Mesendoderm (in vitro differentiated cells): ENCODE measurements at regions not wholly inside any gene's neighbourhood (a gene's known extent, or its start where the extent isn't known, plus 50 kb on each side); places are given as distances from the start of the nearest gene placed in this dataset.

Experiments used
- DNase-seq: peaks from one replicate; pipeline ENCODE4 v3.0.0; 2013
- H2AK5ac ChIP-seq: 2 replicates; pipeline ENCODE4 v1.6.1; 2013; ENCODE audit warnings: low read length, inconsistent platforms
- H2BK120ac ChIP-seq: 2 replicates; pipeline ENCODE4 v1.6.1; 2013; ENCODE audit warnings: low read depth, mild to moderate bottlenecking, low read length, moderate library complexity, mixed read lengths
- H2BK15ac ChIP-seq: replicated peaks from 2 replicates; pipeline ENCODE4 v1.6.1; 2013; ENCODE audit warnings: low read depth, mild to moderate bottlenecking, moderate library complexity
- H2BK5ac ChIP-seq: 2 replicates; pipeline ENCODE4 v1.6.1; 2013; ENCODE audit warnings: low read length, inconsistent platforms
- H3K18ac ChIP-seq: 2 replicates; pipeline ENCODE4 v1.6.1; 2013; ENCODE audit warnings: mild to moderate bottlenecking, low read length, mixed read lengths
- H3K23ac ChIP-seq: one replicate; pipeline ENCODE4 v1.6.1; 2013; ENCODE audit warnings: low read length
- H3K27ac ChIP-seq: 2 replicates; pipeline ENCODE4 v1.5.1; 2013; ENCODE audit warnings: low read depth, mild to moderate bottlenecking, inconsistent platforms, low read length, moderate library complexity
- H3K27me3 ChIP-seq: 2 replicates; pipeline ENCODE4 v1.6.1; 2013; ENCODE audit warnings: low read length, control low read depth, mild to moderate bottlenecking, inconsistent platforms; ENCODE audit not compliant: insufficient read depth, poor library complexity
- H3K36me3 ChIP-seq: 2 replicates; pipeline ENCODE4 v1.6.1; 2013; ENCODE audit warnings: low read length, inconsistent platforms; ENCODE audit not compliant: control insufficient read depth, insufficient read depth
- H3K4ac ChIP-seq: one replicate; pipeline ENCODE4 v1.6.1; 2013; ENCODE audit warnings: low read depth, mild to moderate bottlenecking, low read length, moderate library complexity
- H3K4me1 ChIP-seq: 2 replicates; pipeline ENCODE4 v1.6.1; 2013; ENCODE audit warnings: low read depth, low read length, inconsistent platforms; ENCODE audit not compliant: control insufficient read depth
- H3K4me2 ChIP-seq: 2 replicates; pipeline ENCODE4 v1.6.1; 2013; ENCODE audit warnings: low read length
- H3K4me3 ChIP-seq: 2 replicates; pipeline ENCODE4 v1.5.1; 2013; ENCODE audit warnings: mild to moderate bottlenecking, low read length
- H3K56ac ChIP-seq: one replicate; pipeline ENCODE4 v1.6.1; 2013; ENCODE audit warnings: low read length
- H3K79me1 ChIP-seq: 2 replicates; pipeline ENCODE4 v1.6.1; 2013; ENCODE audit warnings: low read length, inconsistent platforms
- H3K79me2 ChIP-seq: 2 replicates; pipeline ENCODE4 v1.6.1; 2013; ENCODE audit warnings: mild to moderate bottlenecking, low read length; ENCODE audit not compliant: control insufficient read depth, insufficient read depth
- H3K9ac ChIP-seq: 2 replicates; pipeline ENCODE4 v1.6.1; 2013; ENCODE audit warnings: low read length, inconsistent platforms
- H4K5ac ChIP-seq: one replicate; pipeline ENCODE4 v1.6.1; 2013; ENCODE audit warnings: low read length
- H4K8ac ChIP-seq: one replicate; pipeline ENCODE4 v1.6.1; 2013; ENCODE audit warnings: low read depth, mild to moderate bottlenecking, control low read depth, low read length, moderate library complexity
- WGBS: extraction: QIAGEN DNeasy Blood & Tissue Kit; methylation state at CpG from one replicate; pipeline ENCODE4 v1.1.7; 2013; ENCODE audit warnings: low lambda C conversion rate, missing lambda C conversion rate; ENCODE audit not compliant: insufficient coverage; ENCODE audit errors: extremely low coverage; 5-methylcytosine and 5-hydroxymethylcytosine counted together

DNA sequence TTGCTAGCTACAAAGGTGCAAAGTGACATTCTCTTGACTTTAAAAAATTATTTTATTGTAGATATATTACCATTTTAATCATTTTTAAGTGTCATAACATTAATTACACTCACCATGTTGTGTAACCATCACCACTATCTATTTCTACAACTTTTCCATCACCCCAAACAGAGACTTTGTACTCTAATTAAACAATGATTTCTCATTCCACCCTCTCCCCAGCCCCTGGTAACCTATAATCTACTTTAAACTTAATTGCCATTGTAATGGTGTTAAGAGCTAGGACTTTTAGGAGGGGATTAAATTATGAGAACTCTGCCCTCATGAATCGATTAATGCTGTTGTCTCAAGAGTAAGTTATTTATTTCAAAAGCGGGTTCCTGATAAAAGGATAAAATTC, 352.9 kb upstream of the SEL1L start:
- H4K5ac ChIP-seq = no peak overlapping the region
- no peak overlapping the region for H3K56ac ChIP-seq
- H3K79me2 ChIP-seq = no peaks in the 10 kb centered on the region
- no peak overlapping the region for H4K8ac ChIP-seq
- WGBS = no CpG with 5 or more reads among the region's 2 CpGs
- H2BK15ac ChIP-seq = no peak overlapping the region
- H2BK5ac ChIP-seq = no peak overlapping the region
- no peak overlapping the region for H3K27ac ChIP-seq
- H3K23ac ChIP-seq = no peak overlapping the region
- no peaks in the 10 kb centered on the region for H3K36me3 ChIP-seq
- no peaks in the 10 kb centered on the region for H3K79me1 ChIP-seq
- H3K18ac ChIP-seq = no peak overlapping the region
- no peaks in the 10 kb centered on the region for H3K27me3 ChIP-seq
- no peak overlapping the region for H3K4me2 ChIP-seq
- DNase-seq = no peak
- H3K4me1 ChIP-seq = no peaks in the 10 kb centered on the region
- no peak overlapping the region for H2AK5ac ChIP-seq
- no peak overlapping the region for H2BK120ac ChIP-seq
- no peak overlapping the region for H3K9ac ChIP-seq
- no peak overlapping the region for H3K4me3 ChIP-seq
- no peak overlapping the region for H3K4ac ChIP-seq

DNA sequence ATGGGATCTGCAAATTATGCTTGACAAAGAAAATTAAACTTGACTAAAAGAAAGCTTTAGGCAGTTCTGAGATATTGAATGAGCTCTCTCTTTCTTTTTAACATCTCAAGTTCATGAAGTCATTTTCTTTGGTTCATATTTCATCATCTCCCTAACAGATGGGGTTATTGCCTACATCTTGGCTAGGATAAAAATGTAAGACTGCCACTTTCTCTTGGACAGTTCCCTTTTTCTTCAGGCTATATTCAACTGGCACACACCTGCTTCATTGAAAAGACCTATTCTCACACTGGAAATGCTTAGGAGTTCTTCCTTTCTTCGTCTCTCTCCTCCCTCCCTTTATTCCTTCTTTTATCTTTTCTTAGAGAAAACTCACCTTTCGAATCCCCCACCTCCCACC, 355.9 kb upstream of the SEL1L start:
- H3K27me3 ChIP-seq = no peaks in the 10 kb centered on the region
- no peaks in the 10 kb centered on the region for H3K36me3 ChIP-seq
- H3K4ac ChIP-seq = no peak overlapping the region
- no peak overlapping the region for H3K4me3 ChIP-seq
- H3K4me1 ChIP-seq = no peaks in the 10 kb centered on the region
- DNase-seq = no peak
- H2BK120ac ChIP-seq = no peak overlapping the region
- no peak overlapping the region for H4K8ac ChIP-seq
- WGBS = 100% methylated on average over 1 of the region's 2 CpGs
- H3K56ac ChIP-seq = no peak overlapping the region
- H3K18ac ChIP-seq = no peak overlapping the region
- no peak overlapping the region for H2BK15ac ChIP-seq
- no peak overlapping the region for H3K27ac ChIP-seq
- H4K5ac ChIP-seq = no peak overlapping the region
- no peak overlapping the region for H3K4me2 ChIP-seq
- no peaks in the 10 kb centered on the region for H3K79me2 ChIP-seq
- no peak overlapping the region for H3K9ac ChIP-seq
- H2BK5ac ChIP-seq = no peak overlapping the region
- no peak overlapping the region for H2AK5ac ChIP-seq
- no peak overlapping the region for H3K23ac ChIP-seq
- no peaks in the 10 kb centered on the region for H3K79me1 ChIP-seq

DNA sequence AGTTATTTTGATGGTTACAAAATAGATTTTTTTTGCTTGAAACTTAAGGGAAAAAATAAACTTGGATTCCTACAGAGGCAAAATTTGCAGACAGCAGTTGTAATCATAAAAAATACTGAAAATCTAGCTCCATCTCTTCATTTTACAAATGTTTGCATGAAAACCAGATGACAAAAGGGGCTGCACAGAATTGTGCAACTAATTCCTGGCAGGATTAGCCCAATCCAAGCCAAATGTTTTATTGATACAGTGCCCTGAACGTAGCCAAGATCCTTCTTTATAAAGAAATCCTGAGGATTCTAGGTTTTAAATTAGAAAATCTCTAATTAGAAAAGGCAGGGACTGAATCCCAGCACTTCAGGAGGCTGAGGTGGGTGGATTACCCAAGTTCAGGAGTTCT, 356.4 kb upstream of the SEL1L start:
- no peak overlapping the region for H3K56ac ChIP-seq
- no peak overlapping the region for H4K8ac ChIP-seq
- no peak overlapping the region for H3K27ac ChIP-seq
- no peak overlapping the region for H3K23ac ChIP-seq
- H3K4ac ChIP-seq = no peak overlapping the region
- no peaks in the 10 kb centered on the region for H3K27me3 ChIP-seq
- H4K5ac ChIP-seq = no peak overlapping the region
- H2AK5ac ChIP-seq = no peak overlapping the region
- no peak overlapping the region for H3K9ac ChIP-seq
- no peaks in the 10 kb centered on the region for H3K79me2 ChIP-seq
- no peak overlapping the region for H3K18ac ChIP-seq
- H2BK120ac ChIP-seq = no peak overlapping the region
- no CpG with 5 or more reads among the region's 1 CpG for whole genome bisulfite sequencing
- no peaks in the 10 kb centered on the region for H3K36me3 ChIP-seq
- no peak overlapping the region for H3K4me3 ChIP-seq
- no peaks in the 10 kb centered on the region for H3K4me1 ChIP-seq
- H2BK5ac ChIP-seq = no peak overlapping the region
- DNase-seq = no peak
- no peaks in the 10 kb centered on the region for H3K79me1 ChIP-seq
- H2BK15ac ChIP-seq = no peak overlapping the region
- no peak overlapping the region for H3K4me2 ChIP-seq

DNA sequence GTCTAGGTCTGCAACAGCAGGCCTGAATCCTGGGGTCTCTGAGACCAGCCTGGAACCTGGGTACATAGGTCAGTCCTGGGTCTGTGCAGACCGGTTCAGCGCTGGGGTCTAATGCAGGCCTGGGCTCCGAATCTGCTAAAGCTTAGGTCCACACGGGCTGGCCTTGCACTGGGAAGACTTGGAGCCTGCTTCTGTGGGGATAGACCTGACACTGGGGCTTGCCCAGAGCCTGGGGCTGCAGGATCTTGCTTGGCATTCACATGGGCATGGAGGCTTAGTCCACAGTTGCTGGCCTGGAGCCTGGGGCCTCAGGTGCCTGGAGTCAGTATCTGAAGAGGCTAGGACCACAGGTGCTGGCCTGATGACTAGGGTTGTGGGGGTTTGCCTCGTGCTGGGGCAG, 369.8 kb upstream of the SEL1L start:
- WGBS = no CpG with 5 or more reads among the region's 5 CpGs
- H3K4me1 ChIP-seq = no peaks in the 10 kb centered on the region
- no peaks in the 10 kb centered on the region for H3K27me3 ChIP-seq
- no peak overlapping the region for H3K4ac ChIP-seq
- H2AK5ac ChIP-seq = no peak overlapping the region
- no peak overlapping the region for H2BK15ac ChIP-seq
- no peak overlapping the region for H3K23ac ChIP-seq
- no peaks in the 10 kb centered on the region for H3K36me3 ChIP-seq
- no peak overlapping the region for H2BK5ac ChIP-seq
- H3K79me1 ChIP-seq = no peaks in the 10 kb centered on the region
- H3K27ac ChIP-seq = no peak overlapping the region
- H4K5ac ChIP-seq = no peak overlapping the region
- H3K9ac ChIP-seq = no peak overlapping the region
- H4K8ac ChIP-seq = no peak overlapping the region
- no peak overlapping the region for H2BK120ac ChIP-seq
- H3K79me2 ChIP-seq = no peaks in the 10 kb centered on the region
- no peak for DNase-seq
- H3K18ac ChIP-seq = no peak overlapping the region
- H3K56ac ChIP-seq = no peak overlapping the region
- H3K4me3 ChIP-seq = no peak overlapping the region
- no peak overlapping the region for H3K4me2 ChIP-seq

DNA sequence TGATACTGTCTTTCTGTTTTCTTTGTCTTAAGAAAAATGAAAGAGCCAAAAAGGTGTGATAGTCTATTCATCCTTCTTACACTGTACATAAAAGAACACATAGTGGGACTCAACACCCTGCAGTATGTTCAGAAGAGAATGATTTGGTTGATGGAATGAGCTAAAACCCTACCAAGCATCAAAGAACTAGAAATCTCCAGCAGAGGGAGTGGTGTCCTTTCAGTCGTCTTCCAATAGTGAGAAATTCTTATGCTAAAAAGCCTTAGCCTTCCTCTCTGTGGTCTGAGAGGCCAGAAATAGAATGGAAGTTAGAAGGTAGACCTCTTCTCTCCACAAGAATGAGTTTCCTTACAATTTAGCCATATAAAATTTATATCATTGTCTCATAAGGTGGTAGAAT, 393.4 kb upstream of the SEL1L start:
- Histone ChIP-seq H3K4me2 (no peak overlapping the region), H3K79me1 (no peaks in the 10 kb centered on the region), H2AK5ac (no peak overlapping the region), H3K27ac (no peak overlapping the region), H4K8ac (no peak overlapping the region), H3K4ac (no peak overlapping the region), H3K9ac (no peak overlapping the region), H4K5ac (no peak overlapping the region), H3K23ac (no peak overlapping the region), H3K79me2 (no peaks in the 10 kb centered on the region), H2BK5ac (no peak overlapping the region), H3K36me3 (no peaks in the 10 kb centered on the region), H3K27me3 (no peaks in the 10 kb centered on the region), H3K4me3 (no peak overlapping the region), H3K18ac (no peak overlapping the region), H2BK15ac (no peak overlapping the region), H3K4me1 (no peaks in the 10 kb centered on the region), H3K56ac (no peak overlapping the region), H2BK120ac (no peak overlapping the region)
- WGBS = no CpG with 5 or more reads among the region's 1 CpG
- DNase-seq = peak; percentile 84

DNA sequence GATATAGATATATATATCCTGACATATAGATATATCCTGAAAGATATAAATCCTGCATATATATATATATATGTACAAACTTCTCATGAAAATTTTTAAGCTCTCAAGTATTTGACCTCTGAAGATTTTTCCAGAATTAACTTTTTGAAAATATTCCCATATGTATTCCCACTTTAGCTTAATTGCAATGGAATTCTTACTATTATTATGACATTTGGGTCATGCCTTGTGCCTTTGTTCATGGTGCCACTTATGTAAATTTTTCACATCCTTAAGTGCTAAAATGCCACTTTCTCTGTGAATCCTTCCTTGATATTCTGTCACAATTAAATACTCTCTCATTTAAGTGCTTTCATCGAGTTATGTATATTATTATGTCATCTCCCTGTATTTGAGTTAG, 398.2 kb upstream of the SEL1L start:
- H2BK120ac ChIP-seq = no peak overlapping the region
- no peaks in the 10 kb centered on the region for H3K27me3 ChIP-seq
- H3K79me1 ChIP-seq = no peaks in the 10 kb centered on the region
- H2BK5ac ChIP-seq = no peak overlapping the region
- no peak overlapping the region for H3K56ac ChIP-seq
- H3K23ac ChIP-seq = no peak overlapping the region
- H3K18ac ChIP-seq = no peak overlapping the region
- no peaks in the 10 kb centered on the region for H3K79me2 ChIP-seq
- no peaks in the 10 kb centered on the region for H3K4me1 ChIP-seq
- no peak overlapping the region for H4K5ac ChIP-seq
- H3K4me2 ChIP-seq = no peak overlapping the region
- H3K36me3 ChIP-seq = no peaks in the 10 kb centered on the region
- no peak overlapping the region for H3K4ac ChIP-seq
- no peak overlapping the region for H3K9ac ChIP-seq
- H2BK15ac ChIP-seq = no peak overlapping the region
- no peak overlapping the region for H4K8ac ChIP-seq
- no CpG with 5 or more reads among the region's 1 CpG for WGBS
- no peak overlapping the region for H3K4me3 ChIP-seq
- no peak for DNase-seq
- no peak overlapping the region for H3K27ac ChIP-seq
- H2AK5ac ChIP-seq = no peak overlapping the region
